ENCODE measurements at regions not wholly inside any gene's neighbourhood (a gene's known extent, or its start where the extent isn't known, plus 50 kb on each side); places are given as distances from the start of the nearest gene placed in this dataset.

DNA sequence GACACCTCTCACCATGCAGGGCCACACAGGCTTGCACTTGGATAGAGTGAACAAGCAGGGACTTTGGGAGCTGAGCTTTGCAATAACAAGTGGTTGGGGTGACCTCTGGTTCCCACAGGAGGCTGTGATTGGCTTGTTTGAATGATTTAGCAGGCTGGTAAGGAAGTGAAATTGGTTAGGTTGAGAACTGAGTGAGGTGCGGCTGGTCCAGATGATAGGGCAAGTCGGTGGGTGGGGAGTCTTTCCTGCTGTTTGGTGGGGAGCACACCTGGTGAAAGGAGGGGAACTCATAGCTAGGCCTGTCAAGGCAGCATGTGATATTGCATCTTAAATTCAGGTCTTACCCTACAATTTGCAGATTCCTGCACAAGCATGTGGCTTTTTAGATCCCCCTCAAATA is 794.6 kb upstream of the ZNF608 start:
- Mint-ChIP-seq H3K36me3 (ENCODE audit: low read depth) (peaks cover 27% of the 10 kb centered on the region), H3K27ac (ENCODE audit: unreplicated experiment) (no peak overlapping the region)
- TF ChIP-seq, protein P1, sequence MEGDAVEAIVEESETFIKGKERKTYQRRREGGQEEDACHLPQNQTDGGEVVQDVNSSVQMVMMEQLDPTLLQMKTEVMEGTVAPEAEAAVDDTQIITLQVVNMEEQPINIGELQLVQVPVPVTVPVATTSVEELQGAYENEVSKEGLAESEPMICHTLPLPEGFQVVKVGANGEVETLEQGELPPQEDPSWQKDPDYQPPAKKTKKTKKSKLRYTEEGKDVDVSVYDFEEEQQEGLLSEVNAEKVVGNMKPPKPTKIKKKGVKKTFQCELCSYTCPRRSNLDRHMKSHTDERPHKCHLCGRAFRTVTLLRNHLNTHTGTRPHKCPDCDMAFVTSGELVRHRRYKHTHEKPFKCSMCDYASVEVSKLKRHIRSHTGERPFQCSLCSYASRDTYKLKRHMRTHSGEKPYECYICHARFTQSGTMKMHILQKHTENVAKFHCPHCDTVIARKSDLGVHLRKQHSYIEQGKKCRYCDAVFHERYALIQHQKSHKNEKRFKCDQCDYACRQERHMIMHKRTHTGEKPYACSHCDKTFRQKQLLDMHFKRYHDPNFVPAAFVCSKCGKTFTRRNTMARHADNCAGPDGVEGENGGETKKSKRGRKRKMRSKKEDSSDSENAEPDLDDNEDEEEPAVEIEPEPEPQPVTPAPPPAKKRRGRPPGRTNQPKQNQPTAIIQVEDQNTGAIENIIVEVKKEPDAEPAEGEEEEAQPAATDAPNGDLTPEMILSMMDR (conservative IDR thresholded peaks at IDR 0.05) = no peak

DNA sequence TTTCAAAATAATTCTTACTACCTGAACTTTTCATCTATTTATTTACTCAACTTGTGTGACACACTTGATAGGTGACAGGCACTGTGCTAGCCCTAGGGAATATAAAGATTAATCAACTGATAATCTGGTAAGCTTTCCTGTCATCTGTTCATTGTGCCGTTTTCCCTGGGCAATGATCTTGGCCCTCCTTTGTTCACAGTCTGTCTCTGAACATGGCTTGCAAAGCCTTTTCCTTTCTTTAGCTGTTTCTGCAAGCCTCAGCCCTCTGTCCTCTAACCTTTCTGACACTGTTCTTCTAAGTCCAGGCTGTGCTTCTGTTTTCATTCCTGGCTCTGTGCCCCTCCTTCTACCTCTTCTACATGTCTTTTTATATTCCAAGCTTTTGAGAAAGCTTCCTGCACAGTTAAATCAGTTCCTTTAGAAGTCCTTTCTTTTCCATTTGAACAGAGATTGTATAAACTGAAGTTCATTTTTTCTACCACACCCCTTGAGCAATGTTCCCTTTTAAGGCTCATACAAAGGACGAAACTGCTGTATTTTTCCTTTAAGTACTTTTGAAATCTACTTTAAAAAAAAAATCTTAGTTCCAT is 803.0 kb upstream of the ZNF608 start:
- peaks cover 56% of the 10 kb centered on the region for H3K4me1 Mint-ChIP-seq
- peak overlapping the region; percentile 81 for H3K27ac Mint-ChIP-seq (ENCODE audit: unreplicated experiment)
- DNase-seq (ENCODE audit: low read depth, low spot score) = peak; percentile 18
- H3K27me3 Mint-ChIP-seq (ENCODE audit: low read depth) = no peaks in the 10 kb centered on the region
- peak overlapping the region; percentile 13 for H3K4me3 Mint-ChIP-seq
- H3K36me3 Mint-ChIP-seq (ENCODE audit: low read depth) = peaks cover 2% of the 10 kb centered on the region
- TF ChIP-seq, protein P1 (conservative IDR thresholded peaks at IDR 0.05) = no peak
- no peaks in the 10 kb centered on the region for H3K9me3 Mint-ChIP-seq

More for the DNA sequence above, 794.6 kb upstream of the ZNF608 start:
- peaks cover 19% of the 10 kb centered on the region for H3K9me3 Mint-ChIP-seq
- DNase-seq (ENCODE audit: low read depth, low spot score) = no peak
- no peaks in the 10 kb centered on the region for H3K4me1 Mint-ChIP-seq
- H3K4me3 Mint-ChIP-seq = no peak overlapping the region
- H3K27me3 Mint-ChIP-seq (ENCODE audit: low read depth) = no peaks in the 10 kb centered on the region

DNA sequence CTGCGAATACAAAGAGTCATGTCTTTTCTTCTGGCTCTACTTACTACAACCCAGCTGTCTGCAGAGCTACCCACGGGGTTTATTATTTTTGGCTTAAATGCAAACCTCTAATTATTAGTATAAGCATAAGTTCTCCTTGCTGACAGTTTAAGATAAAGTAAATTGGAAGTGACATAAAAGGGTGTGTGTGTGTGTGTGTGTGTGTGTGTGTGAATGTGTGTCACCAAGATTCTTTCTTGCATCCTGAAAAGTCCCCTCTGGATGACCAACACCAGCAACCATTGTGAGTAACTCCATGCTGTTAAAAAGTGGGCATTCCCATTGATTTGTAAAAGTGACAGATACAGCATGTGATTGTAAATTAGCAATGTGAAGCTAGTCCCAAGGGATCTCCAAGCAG is 803.8 kb upstream of the ZNF608 start:
- Mint-ChIP-seq H3K27me3 (ENCODE audit: low read depth) (no peaks in the 10 kb centered on the region), H3K27ac (ENCODE audit: unreplicated experiment) (peak overlapping the region; percentile 60), H3K36me3 (ENCODE audit: low read depth) (peaks cover 2% of the 10 kb centered on the region), H3K9me3 (no peaks in the 10 kb centered on the region), H3K4me3 (no peak overlapping the region), H3K4me1 (peaks cover 60% of the 10 kb centered on the region)
- TF ChIP-seq, protein P1 (conservative IDR thresholded peaks at IDR 0.05) = no peak
- no peak for DNase-seq (ENCODE audit: low read depth, low spot score)

DNA sequence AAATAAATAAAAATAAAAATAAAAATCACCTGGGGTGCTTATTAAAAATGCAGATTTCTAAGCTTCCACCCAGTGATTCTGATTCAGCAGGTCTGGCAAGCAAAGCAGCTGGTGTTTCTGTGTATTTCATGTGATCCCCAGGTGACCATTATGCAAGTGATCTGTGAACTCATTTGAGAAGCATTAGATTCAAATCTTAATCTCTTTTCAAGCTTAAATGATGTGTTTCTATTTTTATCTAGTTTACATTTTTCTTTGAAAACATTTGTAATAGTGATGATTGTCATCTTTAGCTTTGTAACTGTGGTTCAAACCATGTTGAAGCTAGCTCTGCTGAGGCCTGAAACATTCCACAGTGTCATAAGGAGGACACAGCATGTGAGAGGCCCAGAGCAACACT is 804.8 kb upstream of the ZNF608 start:
- no peaks in the 10 kb centered on the region for H3K9me3 Mint-ChIP-seq
- no peak overlapping the region for H3K4me3 Mint-ChIP-seq
- peaks cover 2% of the 10 kb centered on the region for H3K36me3 Mint-ChIP-seq (ENCODE audit: low read depth)
- TF ChIP-seq, protein P1 (conservative IDR thresholded peaks at IDR 0.05) = no peak
- DNase-seq (ENCODE audit: low read depth, low spot score) = no peak
- no peaks in the 10 kb centered on the region for H3K27me3 Mint-ChIP-seq (ENCODE audit: low read depth)
- peaks cover 68% of the 10 kb centered on the region for H3K4me1 Mint-ChIP-seq
- no peak overlapping the region for H3K27ac Mint-ChIP-seq (ENCODE audit: unreplicated experiment)

DNA sequence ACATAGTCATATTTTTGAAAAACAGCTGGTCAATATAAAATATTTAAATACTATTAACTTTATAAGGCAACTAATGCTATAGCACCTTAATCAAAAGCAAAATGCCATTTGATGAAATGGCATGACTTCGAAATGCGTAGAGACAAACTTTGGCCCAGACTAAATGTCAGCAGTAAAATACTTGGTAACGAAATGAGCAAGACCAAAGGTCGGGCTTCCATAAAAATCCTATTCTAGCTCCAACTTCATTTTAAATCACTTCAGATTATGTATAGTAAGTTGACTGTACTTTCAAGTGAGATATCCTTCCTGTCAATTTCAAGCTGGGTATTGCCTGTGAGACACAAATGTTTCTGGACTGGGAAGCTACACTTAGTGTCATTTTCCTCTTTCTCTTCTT is 805.4 kb upstream of the ZNF608 start:
- DNase-seq (ENCODE audit: low read depth, low spot score) = no peak
- TF ChIP-seq, protein P1 (conservative IDR thresholded peaks at IDR 0.05) = no peak
- Mint-ChIP-seq H3K4me1 (peaks cover 68% of the 10 kb centered on the region), H3K27me3 (ENCODE audit: low read depth) (no peaks in the 10 kb centered on the region), H3K9me3 (no peaks in the 10 kb centered on the region), H3K36me3 (ENCODE audit: low read depth) (peaks cover under 1% of the 10 kb centered on the region), H3K4me3 (no peak overlapping the region), H3K27ac (ENCODE audit: unreplicated experiment) (no peak overlapping the region)

Measured in neural crest cell (in vitro differentiated cells).